ENCODE measurements at regions not wholly inside any gene's neighbourhood (a gene's known extent, or its start where the extent isn't known, plus 50 kb on each side); places are given as distances from the start of the nearest gene placed in this dataset.

- H3K27ac Mint-ChIP-seq (ENCODE audit: unreplicated experiment): no peak overlapping the region
- CTCF ChIA-PET: no interaction called here
- H3K4me1 Mint-ChIP-seq (ENCODE audit: low read depth, unreplicated experiment): no peaks in the 10 kb centered on the region
- DNase-seq: no peak
- no peak for TF ChIP-seq CTCF (IDR thresholded peaks at IDR 0.05; ENCODE audit: unreplicated experiment)
- intact Hi-C loops (cut with micrococcal nuclease; ENCODE audit: unreplicated experiment): no loop called here
- BruUV-seq (replicated peaks): no TSS peak
- H3K27me3 Mint-ChIP-seq (ENCODE audit: unreplicated experiment): no peaks in the 10 kb centered on the region
- H3K9me3 Mint-ChIP-seq (ENCODE audit: low read depth, unreplicated experiment): peaks cover 3% of the 10 kb centered on the region
- no peak overlapping the region for H3K4me3 Mint-ChIP-seq (ENCODE audit: low read depth, unreplicated experiment)
- no peaks in the 10 kb centered on the region for H3K36me3 Mint-ChIP-seq (ENCODE audit: insufficient read depth, unreplicated experiment)
Measured at GRCh38 chr9:79003514-79003913, 568.3 kb upstream of the TLE4 start.

GRCh38 chr9:79004032-79004431 is 567.7 kb upstream of the TLE4 start:
- no peak overlapping the region for H3K27ac Mint-ChIP-seq (ENCODE audit: unreplicated experiment)
- no peaks in the 10 kb centered on the region for H3K4me1 Mint-ChIP-seq (ENCODE audit: low read depth, unreplicated experiment)
- CTCF ChIA-PET: no interaction called here
- no peak for DNase-seq
- intact Hi-C loops (cut with micrococcal nuclease; ENCODE audit: unreplicated experiment): no loop called here
- H3K27me3 Mint-ChIP-seq (ENCODE audit: unreplicated experiment): no peaks in the 10 kb centered on the region
- H3K4me3 Mint-ChIP-seq (ENCODE audit: low read depth, unreplicated experiment): no peak overlapping the region
- H3K36me3 Mint-ChIP-seq (ENCODE audit: insufficient read depth, unreplicated experiment): no peaks in the 10 kb centered on the region
- TF ChIP-seq CTCF (IDR thresholded peaks at IDR 0.05; ENCODE audit: unreplicated experiment): no peak
- no TSS peak for BruUV-seq (replicated peaks)
- peaks cover 3% of the 10 kb centered on the region for H3K9me3 Mint-ChIP-seq (ENCODE audit: low read depth, unreplicated experiment)

- BruUV-seq (replicated peaks): no TSS peak
- peaks cover under 1% of the 10 kb centered on the region for H3K9me3 Mint-ChIP-seq (ENCODE audit: low read depth, unreplicated experiment)
- H3K4me1 Mint-ChIP-seq (ENCODE audit: low read depth, unreplicated experiment): no peaks in the 10 kb centered on the region
- H3K27ac Mint-ChIP-seq (ENCODE audit: unreplicated experiment): no peak overlapping the region
- intact Hi-C loops (cut with micrococcal nuclease; ENCODE audit: unreplicated experiment): no loop called here
- no peak overlapping the region for H3K4me3 Mint-ChIP-seq (ENCODE audit: low read depth, unreplicated experiment)
- H3K27me3 Mint-ChIP-seq (ENCODE audit: unreplicated experiment): no peaks in the 10 kb centered on the region
- CTCF ChIA-PET: no interaction called here
- no peaks in the 10 kb centered on the region for H3K36me3 Mint-ChIP-seq (ENCODE audit: insufficient read depth, unreplicated experiment)
- TF ChIP-seq CTCF (IDR thresholded peaks at IDR 0.05; ENCODE audit: unreplicated experiment): no peak
- no peak for DNase-seq
Measured at GRCh38 chr9:79006546-79006945, 565.2 kb upstream of the TLE4 start.

- H3K36me3 Mint-ChIP-seq (ENCODE audit: insufficient read depth, unreplicated experiment): no peaks in the 10 kb centered on the region
- H3K9me3 Mint-ChIP-seq (ENCODE audit: low read depth, unreplicated experiment): peaks cover 6% of the 10 kb centered on the region
- no peak overlapping the region for H3K27ac Mint-ChIP-seq (ENCODE audit: unreplicated experiment)
- no peak for DNase-seq
- no peak for TF ChIP-seq CTCF (IDR thresholded peaks at IDR 0.05; ENCODE audit: unreplicated experiment)
- no TSS peak for BruUV-seq (replicated peaks)
- H3K27me3 Mint-ChIP-seq (ENCODE audit: unreplicated experiment): no peaks in the 10 kb centered on the region
- no peak overlapping the region for H3K4me3 Mint-ChIP-seq (ENCODE audit: low read depth, unreplicated experiment)
- intact Hi-C loops (cut with micrococcal nuclease; ENCODE audit: unreplicated experiment): no loop called here
- CTCF ChIA-PET: no interaction called here
- H3K4me1 Mint-ChIP-seq (ENCODE audit: low read depth, unreplicated experiment): no peaks in the 10 kb centered on the region
Measured at GRCh38 chr9:79007701-79008483, 563.9 kb upstream of the TLE4 start.
